GM23338 (cell line): ENCODE measurements at regions not wholly inside any gene's neighbourhood (a gene's known extent, or its start where the extent isn't known, plus 50 kb on each side); places are given as distances from the start of the nearest gene placed in this dataset.

ENCODE experiments used
- ATAC-seq: fragments of 200-7000 bp; cut with Tn5 transposase; 3 replicates; pipeline ENCODE4 v1.9.1; 2020
- DNase-seq: peaks from one replicate; pipeline ENCODE4 v3.0.0-alpha.2; 2015; ENCODE audit warnings: low spot score
- H2AFZ ChIP-seq: fragments of 200-600 bp; sonication (generic); 2 replicates; pipeline ENCODE4 v1.8.0; 2016; ENCODE audit warnings: antibody characterized with exemption, mild to moderate bottlenecking, moderate library complexity
- H3F3A ChIP-seq: fragments of 200-600 bp; sonication (generic); replicated peaks from 2 replicates; pipeline ENCODE4 v1.8.0; 2017; ENCODE audit warnings: antibody characterized with exemption, mixed run types, low read depth
- H3K27ac ChIP-seq: fragments of 200-600 bp; sonication (generic); 2 replicates; pipeline ENCODE4 v1.6.1; 2016; ENCODE audit warnings: low read depth
- H3K27me3 ChIP-seq: fragments of 200-600 bp; sonication (generic); 2 replicates; pipeline ENCODE4 v1.8.0; 2016; ENCODE audit warnings: mild to moderate bottlenecking, mixed run types, moderate library complexity; ENCODE audit not compliant: insufficient read depth
- H3K36me3 ChIP-seq: fragments of 200-600 bp; sonication (generic); 2 replicates; pipeline ENCODE4 v1.8.0; 2016; ENCODE audit warnings: mild to moderate bottlenecking; ENCODE audit not compliant: insufficient read depth
- H3K4me1 ChIP-seq: fragments of 200-600 bp; sonication (generic); 2 replicates; pipeline ENCODE4 v1.8.0; 2016; ENCODE audit warnings: mild to moderate bottlenecking, moderate library complexity; ENCODE audit not compliant: insufficient read depth
- H3K4me2 ChIP-seq: fragments of 200-600 bp; sonication (generic); 2 replicates; pipeline ENCODE4 v1.7.1; 2017; ENCODE audit warnings: mixed run types
- H3K4me3 ChIP-seq: fragments of 200-600 bp; sonication (generic); 2 replicates; pipeline ENCODE4 v1.6.1; 2016; ENCODE audit warnings: mixed run types
- H3K79me2 ChIP-seq: fragments of 200-600 bp; sonication (generic); replicated peaks from 2 replicates; pipeline ENCODE4 v1.8.0; 2017; ENCODE audit warnings: mild to moderate bottlenecking; ENCODE audit not compliant: insufficient read depth
- H3K9me2 ChIP-seq: fragments of 200-600 bp; sonication (generic); 2 replicates; pipeline ENCODE4 v1.8.0; 2017; ENCODE audit not compliant: insufficient read depth
- H4K20me1 ChIP-seq: fragments of 200-600 bp; sonication (generic); replicated peaks from 2 replicates; pipeline ENCODE4 v1.8.0; 2017; ENCODE audit warnings: mild to moderate bottlenecking; ENCODE audit not compliant: insufficient read depth
- H3K27ac Mint-ChIP-seq: 2 replicates; pipeline ENCODE4 v1.8.0; 2020; ENCODE audit warnings: inconsistent platforms, mild to moderate bottlenecking, moderate library complexity, mixed read lengths
- H3K27me3 Mint-ChIP-seq: 3 replicates; pipeline ENCODE4 v1.8.0; 2022; ENCODE audit warnings: low read depth, mild to moderate bottlenecking, moderate library complexity, mixed read lengths, inconsistent platforms; ENCODE audit not compliant: insufficient read depth, poor library complexity
- H3K36me3 Mint-ChIP-seq: 3 replicates; pipeline ENCODE4 v1.8.0; 2021; ENCODE audit warnings: low read depth, mild to moderate bottlenecking, inconsistent platforms, moderate library complexity, mixed read lengths
- H3K4me1 Mint-ChIP-seq: 3 replicates; pipeline ENCODE4 v1.8.0; 2020; ENCODE audit warnings: mild to moderate bottlenecking, inconsistent platforms, mixed read lengths
- H3K4me3 Mint-ChIP-seq: 3 replicates; pipeline ENCODE4 v1.8.0; 2021; ENCODE audit warnings: moderate library complexity, mild to moderate bottlenecking, inconsistent platforms, mixed read lengths
- H3K9me3 Mint-ChIP-seq: 3 replicates; pipeline ENCODE4 v1.8.0; 2020; ENCODE audit warnings: moderate library complexity, mild to moderate bottlenecking, inconsistent platforms, mixed read lengths
- CREB1 ChIP-seq: fragments of 250-450 bp; sonication (Bioruptor Pico); IDR thresholded peaks from 2 replicates; pipeline ENCODE4 v1.5.0; 2020; ENCODE audit warnings: low read depth, mild to moderate bottlenecking, moderate library complexity
- CTCF ChIP-seq, 2 experiments: fragments of 200-600 bp in 1 of 2; sonication (generic) in 1 of 2; conservative IDR thresholded peaks; 2 replicates each; pipeline versions ENCODE4 v1.5.1 to v1.6.1; 2016 to 2017; ENCODE audit warnings: antibody characterized with exemption in 2 of 2, low read depth in 2 of 2, mild to moderate bottlenecking in 2 of 2, moderate library complexity in 1 of 2
- ETS1 ChIP-seq: IDR thresholded peaks from 2 replicates; pipeline ENCODE4 v1.6.1; 2016; ENCODE audit warnings: antibody characterized with exemption
- EZH2 ChIP-seq: fragments of 200-600 bp; sonication (generic); IDR thresholded peaks from one replicate; pipeline ENCODE4 v1.8.0; 2017; ENCODE audit warnings: antibody characterized with exemption, mild to moderate bottlenecking, low read depth; ENCODE audit not compliant: unreplicated experiment
- EZH2phosphoT487 ChIP-seq: fragments of 200-600 bp; sonication (generic); IDR thresholded peaks from one replicate; pipeline ENCODE4 v1.8.1; 2018; ENCODE audit warnings: antibody characterized with exemption; ENCODE audit not compliant: unreplicated experiment
- JUNB ChIP-seq: IDR thresholded peaks from one replicate; pipeline ENCODE4 v1.6.1; 2016; ENCODE audit warnings: antibody characterized with exemption; ENCODE audit not compliant: unreplicated experiment
- NANOG ChIP-seq: IDR thresholded peaks from 2 replicates; pipeline ENCODE4 v1.6.1; 2016; ENCODE audit warnings: antibody characterized with exemption, borderline replicate concordance
- POLR2AphosphoS5 ChIP-seq: IDR thresholded peaks from 2 replicates; pipeline ENCODE4 v1.6.1; 2016; ENCODE audit warnings: antibody characterized with exemption, low read depth
- REST ChIP-seq: IDR thresholded peaks from one replicate; pipeline ENCODE4 v1.6.1; 2018; ENCODE audit warnings: antibody characterized with exemption; ENCODE audit not compliant: unreplicated experiment
- STAT1 ChIP-seq: IDR thresholded peaks from one replicate; pipeline ENCODE4 v1.6.1; 2016; ENCODE audit warnings: antibody characterized with exemption; ENCODE audit not compliant: unreplicated experiment
- ZNF114 ChIP-seq: fragments of 250-450 bp; sonication (Bioruptor Pico); IDR thresholded peaks from 2 replicates; pipeline ENCODE4 v1.5.0; 2020; ENCODE audit warnings: mild to moderate bottlenecking, moderate library complexity
- ZNF331 ChIP-seq: fragments of 250-450 bp; sonication (Bioruptor Pico); IDR thresholded peaks from 2 replicates; pipeline ENCODE4 v1.5.0; 2020; ENCODE audit warnings: low read depth, mild to moderate bottlenecking, moderate library complexity
- ZNF462 ChIP-seq: fragments of 250-450 bp; sonication (Bioruptor Pico); IDR thresholded peaks from 2 replicates; pipeline ENCODE4 v1.5.0; 2020; ENCODE audit warnings: mild to moderate bottlenecking, moderate library complexity

GRCh38 chrY:19573646-19574045 lies 170.9 kb downstream of the KDM5D start:
- DNase-seq (no peak), ATAC-seq (no peak)
- Histone ChIP-seq H2AFZ (no peak overlapping the region), H3K4me2 (no peak overlapping the region), H3F3A (no peaks in the 10 kb centered on the region), H3K27ac (no peak overlapping the region), H3K9me2 (no peaks in the 10 kb centered on the region), H3K4me1 (peaks cover 7% of the 10 kb centered on the region), H3K27me3 (no peaks in the 10 kb centered on the region), H3K79me2 (peaks cover 100% of the 10 kb centered on the region), H3K4me3 (no peak overlapping the region), H4K20me1 (no peaks in the 10 kb centered on the region; the same call in 1 of the 2 replicates), H3K36me3 (no peaks in the 10 kb centered on the region)
- no peaks in the 10 kb centered on the region for H3K9me3 Mint-ChIP-seq
- H3K4me1 Mint-ChIP-seq = peaks cover 26% of the 10 kb centered on the region; the same call in 2 of the 3 replicates
- H3K4me3 Mint-ChIP-seq = no peak overlapping the region
- H3K27me3 Mint-ChIP-seq = peaks cover 1% of the 10 kb centered on the region
- peaks cover 17% of the 10 kb centered on the region; the same call in 2 of the 3 replicates for H3K36me3 Mint-ChIP-seq
- no peak overlapping the region for H3K27ac Mint-ChIP-seq
- TF ChIP-seq CREB1 (CRISPR knock-in tag) (no peak), JUNB (no peak), STAT1 (no peak), ZNF462 (no peak), REST (no peak), ZNF114 (CRISPR knock-in tag) (no peak), ETS1 (no peak), EZH2phosphoT487 (no peak), NANOG (no peak), EZH2 (no peak), ZNF331 (CRISPR knock-in tag) (no peak), POLR2AphosphoS5 (no peak), CTCF (conservative IDR thresholded peaks at IDR 0.05; ENCODE audit: low read depth in 2 of 2) (no peak)
